GM12878 (cell line): ENCODE measurements at regions not wholly inside any gene's neighbourhood (a gene's known extent, or its start where the extent isn't known, plus 50 kb on each side); places are given as distances from the start of the nearest gene placed in this dataset.

ENCODE experiments used
- ATAC-seq: fragments of 200-7000 bp; cut with Tn5 transposase; 3 replicates; pipeline ENCODE4 v1.9.1; 2020; ENCODE audit warnings: mild to moderate bottlenecking, moderate library complexity
- BruUV-seq: library from RNA; stranded (reverse); fragments of 400-500 nt; replicated peaks from 2 replicates; lab custom pipeline; 2021; lab: Mats Ljungman, UMichigan
- CTCF ChIA-PET: fragments of 300-600 bp; sonication (Branson Sonifier 250); formaldehyde crosslinking; extraction: SDS; loops from one replicate; lab custom pipeline; 2021; ENCODE audit warnings: inconsistent platforms; lab: Yijun Ruan, JAX
- POLR2A ChIA-PET: fragments of 350-600 bp; formaldehyde crosslinking; extraction: SDS; loops from one replicate; lab custom pipeline; 2021; ENCODE audit warnings: inconsistent platforms; lab: Charles Lee
- RAD21 ChIA-PET: fragments of 300-600 bp; sonication (Branson Sonifier 250); formaldehyde crosslinking; loops from one replicate; lab custom pipeline; 2023; ENCODE audit warnings: antibody characterized with exemption; ENCODE audit not compliant: unreplicated experiment; lab: Charles Lee
- SMC1A ChIA-PET: fragments of 300-600 bp; sonication (Branson Sonifier 250); formaldehyde crosslinking; loops from one replicate; lab custom pipeline; 2023; ENCODE audit not compliant: unreplicated experiment, uncharacterized antibody; lab: Charles Lee
- DNase-seq: peaks from one replicate; pipeline ENCODE4 v3.0.0-alpha.2; 2011; ENCODE audit warnings: low read depth, low spot score
- FAIRE-seq: peaks from 3 replicates; lab custom pipeline; 2011; peaks lifted over from hg19 to GRCh38; lab: Jason Lieb, UNC
- H2AFZ ChIP-seq: 2 replicates; pipeline ENCODE4 v1.6.0; 2011; ENCODE audit warnings: low read depth, low read length, control low read depth; ENCODE audit not compliant: control insufficient read depth
- H3K27ac ChIP-seq: 2 replicates; pipeline ENCODE4 v1.5.1; 2011; ENCODE audit warnings: control low read depth; ENCODE audit not compliant: control insufficient read depth, insufficient read depth
- H3K27me3 ChIP-seq, 2 experiments: replicated peaks in 1 of 2; 2 replicates each; pipeline versions ENCODE4 v1.6.0 to v1.6.1; 2011; ENCODE audit warnings: low read length in 1 of 2; ENCODE audit not compliant: control insufficient read depth in 2 of 2, insufficient read depth in 2 of 2
- H3K36me3 ChIP-seq, 2 experiments: 2 replicates each; pipeline ENCODE4 v1.5.1; 2011; ENCODE audit warnings: low read length in 1 of 2; ENCODE audit not compliant: control insufficient read depth in 2 of 2, insufficient read depth in 2 of 2
- H3K4me1 ChIP-seq: 2 replicates; pipeline ENCODE4 v1.6.1; 2011; ENCODE audit warnings: mild to moderate bottlenecking, low read length, moderate library complexity, mixed read lengths; ENCODE audit not compliant: control insufficient read depth, insufficient read depth
- H3K4me2 ChIP-seq: 2 replicates; pipeline ENCODE4 v1.6.0; 2011; ENCODE audit warnings: control low read depth; ENCODE audit not compliant: control insufficient read depth, insufficient read depth
- H3K4me3 ChIP-seq: fragments of 200-600 bp; sonication (generic); 2 replicates; pipeline ENCODE4 v1.5.1; 2016
- H3K79me2 ChIP-seq: 2 replicates; pipeline ENCODE4 v1.6.0; 2011; ENCODE audit warnings: low read length; ENCODE audit not compliant: control insufficient read depth, insufficient read depth
- H3K9ac ChIP-seq: 2 replicates; pipeline ENCODE4 v1.8.0; 2011; ENCODE audit warnings: low read length, control low read depth, mixed read lengths; ENCODE audit not compliant: control insufficient read depth, insufficient read depth
- H3K9me3 ChIP-seq: replicated peaks from 3 replicates; pipeline ENCODE4 v1.5.1; 2011; ENCODE audit warnings: mild to moderate bottlenecking, low read length; ENCODE audit not compliant: control insufficient read depth, insufficient read depth
- H4K20me1 ChIP-seq: 2 replicates; pipeline ENCODE4 v1.6.0; 2011; ENCODE audit not compliant: control insufficient read depth, insufficient read depth
- ASH2L ChIP-seq: fragments of 300-600, 200-600 bp; sonication (generic); IDR thresholded peaks from 2 replicates; pipeline ENCODE4 v1.6.1; 2017; ENCODE audit warnings: low read depth, mild to moderate bottlenecking, borderline replicate concordance
- PML ChIP-seq: IDR thresholded peaks from 2 replicates; pipeline ENCODE4 v1.6.1; 2012; ENCODE audit warnings: low read length, inconsistent platforms
- ZBTB11 ChIP-seq: fragments of 450-650 bp; formaldehyde crosslinking; IDR thresholded peaks from 2 replicates; pipeline ENCODE4 v1.5.0; 2022; ENCODE audit warnings: mild to moderate bottlenecking, missing genetic modification characterization
- ZNF622 ChIP-seq: fragments of 450-650 bp; IDR thresholded peaks from 2 replicates; pipeline ENCODE4 v1.6.1; 2017; ENCODE audit warnings: mild to moderate bottlenecking, inconsistent platforms
- WGBS: methylation state at CpG from one replicate; pipeline ENCODE4 v1.1.6; 2016; ENCODE audit warnings: low lambda C conversion rate; ENCODE audit not compliant: insufficient replicate concordance, insufficient coverage; ENCODE audit errors: missing lambda C conversion rate; 5-methylcytosine and 5-hydroxymethylcytosine counted together
- in situ Hi-C: fragments of 300-500 bp; cut with MboI; formaldehyde crosslinking; loops from 9 replicates; pipeline ENCODE4 v1.14.3; 2018; ENCODE audit warnings: mixed read lengths
- intact Hi-C: fragments of 100-400 bp; cut with micrococcal nuclease; formaldehyde crosslinking; loops from one replicate; pipeline ENCODE4 v1.14.2; 2022; ENCODE audit not compliant: unreplicated experiment

- ChIA-PET SMC1A (interaction anchor here (0.6 to 1.4 kb wide), 6 partner anchors 12 to 116 kb away, joined by 3 to 5 read pairs (median 3); no protein-coding TSS in a partner anchor), CTCF (interaction anchor here (1.5 kb wide), 1 partner anchor 9 kb away, joined by 3 read pairs; no protein-coding TSS in a partner anchor), RAD21 (interaction anchor here (0.6 kb wide), 1 partner anchor 27 kb away, joined by 3 read pairs; no protein-coding TSS in a partner anchor), POLR2A (no interaction called here)
- no peaks in the 10 kb centered on the region for H3K36me3 ChIP-seq
- no peaks in the 10 kb centered on the region for H4K20me1 ChIP-seq
- no peaks in the 10 kb centered on the region for H3K27me3 ChIP-seq
- BruUV-seq = no TSS peak
- ATAC-seq (no peak), DNase-seq (no peak), FAIRE-seq (no peak)
- H3K4me2 ChIP-seq = no peak overlapping the region
- 12% methylated on average over 3 of the region's 3 CpGs for WGBS
- no peak overlapping the region for H2AFZ ChIP-seq
- H3K4me1 ChIP-seq = no peaks in the 10 kb centered on the region
- TF ChIP-seq ASH2L (no peak), ZBTB11 (CRISPR knock-in tag) (no peak), ZNF622 (no peak)
- intact Hi-C loops = loop anchor here (10.0 kb wide), 1 partner anchor 1139 kb away; no protein-coding TSS in a partner anchor
- H3K4me3 ChIP-seq = no peak overlapping the region
- H3K9ac ChIP-seq = no peak overlapping the region
- in situ Hi-C loops = no loop called here
- H3K9me3 ChIP-seq = no peaks in the 10 kb centered on the region
- no peaks in the 10 kb centered on the region for H3K79me2 ChIP-seq
- no peak overlapping the region for H3K27ac ChIP-seq
These were observed 583.3 kb downstream of the GBA3 start for GRCh38 chr4:23276076-23276475.

GRCh38 chr4:23269566-23269965, 576.8 kb downstream of the GBA3 start:
- ChIA-PET SMC1A (interaction anchor here (1.2 kb wide), 1 partner anchor 358 kb away, joined by 3 read pairs; no protein-coding TSS in a partner anchor), POLR2A (no interaction called here), RAD21 (no interaction called here), CTCF (no interaction called here)
- in situ Hi-C loops (no loop called here), intact Hi-C loops (no loop called here)
- Histone ChIP-seq H3K27ac (no peak overlapping the region), H3K79me2 (no peaks in the 10 kb centered on the region), H3K27me3 (no peaks in the 10 kb centered on the region), H4K20me1 (no peaks in the 10 kb centered on the region), H3K4me1 (no peaks in the 10 kb centered on the region), H3K36me3 (no peaks in the 10 kb centered on the region), H3K9ac (no peak overlapping the region), H3K4me3 (no peak overlapping the region), H3K4me2 (no peak overlapping the region), H2AFZ (no peak overlapping the region), H3K9me3 (no peaks in the 10 kb centered on the region)
- ATAC-seq (no peak), FAIRE-seq (no peak), DNase-seq (no peak)
- WGBS = 0% methylated on average over 1 of the region's 1 CpG
- no peak for TF ChIP-seq PML
- BruUV-seq = no TSS peak
